Thyroid gland (tissue), 4 donors: ENCODE measurements at regions not wholly inside any gene's neighbourhood (a gene's known extent, or its start where the extent isn't known, plus 50 kb on each side); places are given as distances from the start of the nearest gene placed in this dataset.

ENCODE experiments used
- CTCF ChIP-seq, 6 experiments: fragments of 200-600 bp in 3 of 6; fragments of 450-650 bp in 3 of 6; sonication (generic) in 3 of 6; IDR thresholded peaks; one replicate each; pipeline ENCODE4 v1.5.1; 2016 to 2019; ENCODE audit warnings: antibody characterized with exemption in 6 of 6, mild to moderate bottlenecking in 2 of 6, inconsistent platforms in 1 of 6, moderate library complexity in 1 of 6
- POLR2A ChIP-seq, 2 donors: fragments of 450-650 bp; IDR thresholded peaks; one replicate each; pipeline ENCODE4 v1.6.1; 2017; ENCODE audit warnings: antibody characterized with exemption in 2 of 2, mild to moderate bottlenecking in 2 of 2, moderate library complexity in 1 of 2

DNA sequence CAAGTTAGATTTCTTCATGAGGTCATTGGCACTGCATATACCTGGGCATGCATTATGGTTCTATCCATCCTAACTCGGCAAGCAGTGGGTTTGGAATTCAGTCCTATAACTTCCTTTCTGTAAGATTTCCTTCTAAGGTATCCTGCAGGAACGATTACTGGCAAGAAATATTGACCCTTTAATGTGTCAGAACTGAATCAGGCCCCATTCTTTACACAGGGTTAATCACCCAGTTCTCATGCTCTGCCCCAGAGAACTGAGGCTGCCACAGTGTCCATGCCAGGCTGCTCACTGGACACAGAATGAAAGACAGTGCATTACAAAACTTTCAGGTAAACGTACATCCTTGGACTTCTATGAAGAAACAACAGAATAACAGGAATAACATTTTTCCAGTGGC, 108.9 kb downstream of the RPL22L1 start:
- no peak for TF ChIP-seq CTCF (IDR thresholded peaks at IDR 0.05)
- no peak for TF ChIP-seq POLR2A (IDR thresholded peaks at IDR 0.05)
